Hematopoietic multipotent progenitor cell treated with erythropoietin and hydrocortisone succinate and interleukin-3 and kit ligand, for 4 days (in vitro differentiated cells): ENCODE measurements at regions not wholly inside any gene's neighbourhood (a gene's known extent, or its start where the extent isn't known, plus 50 kb on each side); places are given as distances from the start of the nearest gene placed in this dataset.
A peak's percentile ranks its signal among the peaks of the same experiment; 100 is the strongest.
"Not testable (repeated sequence)": the region's sequence is repeated elsewhere in the genome, so short reads cannot be mapped to it uniquely, and the experiment has no call there.

Experiments used
- DNase-seq: peaks from one replicate; pipeline ENCODE4 v3.0.0-alpha.2; 2015

GRCh38 chr6:63441266-63441956 lies 121.6 kb upstream of the LGSN start:
- DNase-seq, result peak; percentile 3

DNA sequence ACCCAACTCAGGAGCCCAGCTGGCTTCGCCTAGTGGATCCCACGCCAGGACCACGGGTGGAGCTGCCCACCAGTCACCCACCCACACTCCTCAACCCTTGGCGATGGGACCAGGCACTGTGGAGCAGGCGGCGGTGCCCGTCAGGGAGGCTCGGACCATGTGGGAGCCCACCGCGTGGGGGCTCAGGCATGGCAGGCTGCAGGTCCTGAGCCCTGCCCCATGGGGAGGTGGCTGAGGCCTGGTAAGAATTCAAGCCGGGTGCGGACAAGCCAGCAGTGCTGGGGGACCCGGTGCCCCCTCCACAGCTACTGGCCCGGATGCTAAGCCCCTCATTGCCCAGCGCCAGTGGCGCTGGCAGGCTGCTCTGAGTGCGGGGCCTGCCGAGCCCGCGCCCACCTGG lies 123.1 kb upstream of the LGSN start:
- DNase-seq, result no peak

DNA sequence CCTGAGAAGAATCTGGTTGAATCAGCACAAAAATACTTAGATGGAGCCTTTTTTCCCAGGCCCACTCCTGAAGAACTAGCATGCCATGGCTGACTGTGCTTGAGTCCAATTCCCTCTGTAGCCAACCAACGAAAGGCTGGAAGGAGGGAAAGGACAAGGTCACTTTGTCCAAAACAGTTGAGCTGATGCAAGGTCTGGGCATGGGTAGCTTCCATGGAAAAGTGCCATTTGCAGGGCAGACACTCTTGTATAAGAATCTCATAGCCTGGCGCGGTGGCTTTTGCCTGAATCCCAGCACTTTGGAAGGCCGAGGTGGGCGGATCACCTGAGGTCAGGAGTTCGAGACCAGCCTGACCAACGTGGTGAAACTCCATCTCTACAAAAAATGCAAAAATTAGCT lies 125.0 kb upstream of the LGSN start:
- no peak for DNase-seq

GRCh38 chr6:63446405-63446804 lies 125.9 kb upstream of the LOC128125822 start:
- no peak for DNase-seq

GRCh38 chr6:63447134-63447533 lies 125.1 kb upstream of the LOC128125822 start:
- no peak for DNase-seq

- no peak for DNase-seq
These were observed 124.1 kb upstream of the LOC128125822 start for GRCh38 chr6:63448229-63448628.

GRCh38 chr6:63449714-63450113 lies 122.6 kb upstream of the LOC128125822 start:
- DNase-seq, result no peak

GRCh38 chr6:63451238-63451637 lies 121.0 kb upstream of the LOC128125822 start:
- no peak for DNase-seq

- DNase-seq, result no peak
These were observed 120.2 kb upstream of the LOC128125822 start for GRCh38 chr6:63452125-63452524.

GRCh38 chr6:63456734-63457133 lies 115.5 kb upstream of the LOC128125822 start:
- no peak for DNase-seq

DNA sequence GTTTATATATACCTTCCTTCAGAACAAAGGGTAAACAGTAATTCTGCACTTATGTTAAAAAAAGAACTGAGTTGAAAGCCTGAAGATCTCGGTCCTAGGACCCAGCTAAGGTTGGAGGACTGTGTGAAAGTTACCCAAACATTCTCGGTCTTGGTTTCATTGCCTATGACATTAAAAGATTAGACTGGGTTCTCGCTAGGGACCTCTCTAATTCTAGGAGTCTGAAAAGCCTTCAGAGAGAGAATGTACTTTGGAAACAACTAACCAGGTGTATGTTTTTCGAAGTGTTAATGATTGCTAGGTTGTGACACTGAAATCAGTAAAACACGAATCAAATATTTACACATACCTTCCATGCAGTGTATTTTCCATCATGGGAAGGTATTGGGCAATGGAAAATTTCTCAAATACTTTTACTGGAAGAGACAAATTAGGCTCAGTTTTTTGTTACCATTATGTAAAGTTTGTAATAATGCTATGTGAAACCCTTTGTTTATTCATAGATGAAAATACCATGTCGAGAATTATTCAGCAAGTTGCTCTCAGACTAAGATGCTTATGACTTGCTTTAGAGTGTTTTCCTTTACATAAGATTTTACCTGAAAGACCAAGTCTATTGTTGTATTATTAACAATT lies 113.7 kb upstream of the LOC128125822 start:
- no peak for DNase-seq

DNA sequence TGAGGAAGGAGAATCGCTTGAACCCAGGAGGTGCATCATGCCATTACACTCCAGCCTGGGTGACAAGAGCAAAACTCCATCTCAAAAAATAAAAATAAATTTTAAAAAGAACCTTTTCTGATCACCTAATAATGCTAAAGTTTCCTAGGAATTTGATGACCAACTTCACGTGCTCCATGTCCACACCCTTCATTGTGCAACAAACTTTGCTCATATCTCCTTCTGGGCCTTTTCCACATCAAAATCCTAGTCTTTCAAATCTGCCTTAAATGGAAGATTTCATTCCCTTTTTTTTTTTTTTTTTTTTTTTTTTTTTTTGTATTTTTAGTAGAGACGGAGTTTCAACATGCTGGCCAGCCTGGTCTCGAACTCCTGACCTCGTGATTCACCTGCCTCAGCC lies 112.5 kb upstream of the LOC128125822 start:
- DNase-seq, result no peak

GRCh38 chr6:63460971-63461370 lies 111.3 kb upstream of the LOC128125822 start:
- no peak for DNase-seq

DNA sequence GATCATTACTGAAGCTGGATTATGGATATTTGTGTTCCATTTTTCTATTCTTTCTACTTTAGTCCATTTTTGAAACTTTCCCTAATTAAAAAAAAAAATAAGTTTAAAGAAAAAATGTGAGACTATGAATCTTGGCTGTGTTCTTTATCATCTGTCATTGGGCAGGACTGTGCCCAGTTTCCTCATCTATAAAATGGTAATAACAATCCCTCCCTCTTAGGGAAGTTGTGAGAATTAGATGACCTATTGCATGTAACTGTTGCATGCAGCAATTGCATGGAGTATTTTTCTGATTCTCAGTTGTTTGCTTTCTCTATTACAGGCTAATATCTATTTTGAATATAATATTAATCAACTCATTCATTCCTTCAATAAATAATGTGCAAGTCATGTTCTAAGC lies 108.2 kb upstream of the LOC128125822 start:
- DNase-seq, result no peak

DNA sequence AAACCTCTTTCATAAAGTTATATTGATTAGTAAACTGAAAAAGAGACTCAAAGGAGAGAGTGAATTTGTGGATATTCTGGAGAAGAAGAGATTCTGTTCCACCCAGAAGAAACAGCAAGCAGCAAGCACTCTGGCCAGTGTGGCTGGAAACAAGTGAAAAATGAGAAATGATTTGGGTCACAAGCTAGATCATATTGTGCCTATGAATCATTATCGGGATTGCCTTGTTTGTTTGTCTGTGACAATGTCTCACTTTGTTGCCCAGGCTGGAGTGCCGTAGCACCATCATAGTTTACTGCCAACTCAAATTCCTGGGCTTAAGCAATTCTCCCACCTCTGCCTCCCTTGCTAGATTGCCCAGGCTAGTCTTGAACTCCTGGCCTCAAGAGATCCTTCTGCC lies 106.5 kb upstream of the LOC128125822 start:
- no peak for DNase-seq

GRCh38 chr6:63466242-63466733 lies 106.0 kb upstream of the LOC128125822 start:
- no peak for DNase-seq

DNA sequence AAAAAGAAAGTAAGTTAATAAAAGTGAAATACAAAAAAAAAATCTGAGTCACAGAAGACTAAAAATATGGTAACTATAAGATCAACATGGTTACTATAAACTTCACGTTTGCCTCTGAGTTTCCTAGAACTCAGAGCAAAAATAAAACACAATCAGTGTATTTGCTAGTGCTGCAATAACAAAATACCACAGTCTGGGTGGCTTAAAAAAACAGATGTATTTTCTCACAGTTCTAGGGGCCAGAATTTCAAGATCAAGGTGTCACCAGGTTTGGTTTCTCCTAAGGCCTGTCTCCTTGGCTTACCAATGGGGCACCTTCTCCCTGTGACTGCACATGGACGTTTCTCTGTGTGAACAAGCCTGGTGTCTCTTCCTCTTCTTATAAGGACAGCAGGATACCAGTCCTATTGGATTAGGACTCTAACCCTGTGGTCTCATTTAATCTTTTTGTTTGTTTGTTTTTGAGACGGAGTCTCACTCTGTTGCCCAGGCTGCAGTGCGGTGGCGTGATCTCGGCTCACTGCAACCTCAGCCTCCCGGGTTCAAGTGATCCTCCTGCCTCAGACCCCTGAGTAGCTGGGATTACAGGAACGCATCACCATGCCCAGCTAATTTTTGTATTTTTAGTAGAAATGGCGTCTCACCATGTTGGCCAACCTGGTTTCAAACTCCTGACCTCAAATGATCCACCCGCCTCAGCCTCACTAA lies 104.9 kb upstream of the LOC128125822 start:
- DNase-seq, result no peak

GRCh38 chr6:63471145-63471544 lies 101.1 kb upstream of the LOC128125822 start:
- DNase-seq, result not testable (repeated sequence)

GRCh38 chr6:63471654-63472053 lies 100.6 kb upstream of the LOC128125822 start:
- DNase-seq, result no peak

DNA sequence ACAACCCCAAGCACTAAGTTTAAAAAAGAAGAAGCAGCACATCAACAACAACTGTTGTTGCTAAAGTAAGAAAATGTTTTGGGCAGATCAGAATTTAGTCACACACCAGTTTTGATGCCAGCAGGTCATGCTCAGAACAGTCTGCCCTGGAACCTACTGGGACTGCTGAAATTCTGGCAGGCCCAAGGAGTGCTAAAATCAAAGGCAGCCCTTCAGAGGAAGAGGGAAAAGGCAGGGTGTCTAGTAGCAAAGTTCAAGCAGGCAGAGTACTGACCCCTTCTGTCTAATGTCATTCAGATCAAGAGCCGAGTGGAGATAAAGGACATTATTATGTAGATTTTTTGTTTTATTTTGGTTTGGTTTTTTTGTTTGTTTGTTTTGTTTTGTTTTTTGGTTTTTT lies 96.6 kb upstream of the LOC128125822 start:
- no peak for DNase-seq

- DNase-seq, result peak; percentile 6
These were observed 96.0 kb upstream of the LOC128125822 start for GRCh38 chr6:63476302-63476701.

DNA sequence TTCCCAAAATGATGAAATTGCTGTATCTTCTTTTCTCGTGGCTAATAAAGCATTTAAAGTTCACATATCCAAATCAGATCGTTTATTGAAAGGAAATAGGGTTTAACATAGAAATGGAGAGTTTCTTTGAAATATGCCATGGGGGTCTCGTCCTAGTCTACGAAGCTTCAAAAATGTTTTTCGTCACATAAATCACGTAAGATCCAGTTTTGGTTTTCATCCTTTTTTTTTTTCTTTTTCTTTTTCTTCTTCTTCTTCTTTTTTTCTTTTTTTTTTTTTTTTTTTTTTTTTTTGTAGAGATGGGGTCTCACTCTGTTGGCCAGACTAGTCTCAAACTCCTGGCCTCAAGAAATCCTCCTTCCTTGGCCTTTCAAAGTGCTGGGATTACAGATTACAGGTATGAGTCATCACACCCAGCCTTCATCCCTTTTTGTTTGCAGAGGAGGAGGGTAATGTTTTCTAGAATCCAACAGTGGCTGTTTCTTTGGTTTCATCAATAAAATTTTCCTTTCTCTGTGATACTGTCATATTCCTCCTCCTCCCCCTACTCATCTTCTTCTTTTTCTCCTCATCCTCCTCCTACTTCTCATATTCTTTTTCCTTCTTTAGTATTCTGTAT lies 94.7 kb upstream of the LOC128125822 start:
- DNase-seq, result no peak

- no peak for DNase-seq
These were observed 93.5 kb upstream of the LOC128125822 start for GRCh38 chr6:63478734-63479133.

GRCh38 chr6:63486196-63486595 lies 86.1 kb upstream of the LOC128125822 start:
- DNase-seq, result no peak
